ENCODE measurements at regions not wholly inside any gene's neighbourhood (a gene's known extent, or its start where the extent isn't known, plus 50 kb on each side); places are given as distances from the start of the nearest gene placed in this dataset.

- no peaks in the 10 kb centered on the region for H3K36me3 ChIP-seq (ENCODE audit: control insufficient read depth in 1 of 2, insufficient read depth in 2 of 2, low read depth in 1 of 2, low read length in 2 of 2)
- peak overlapping the region; percentile 49 for H3K4me2 ChIP-seq (ENCODE audit: low read length, poor library complexity, severe bottlenecking)
- no peak overlapping the region for H2AK5ac ChIP-seq (ENCODE audit: low read length, severe bottlenecking)
- H3K23ac ChIP-seq (ENCODE audit: low read length in 2 of 2), result no peak overlapping the region
- H2BK15ac ChIP-seq (ENCODE audit: low read depth, poor library complexity, severe bottlenecking), result peak overlapping the region; percentile 70
- H3K27ac ChIP-seq (ENCODE audit: low read length, poor library complexity, severe bottlenecking), result no peak overlapping the region
- no peaks in the 10 kb centered on the region for H3K9me3 ChIP-seq (ENCODE audit: control insufficient read depth, low read length)
- peak overlapping the region; percentile 3 to 70 for H3K18ac ChIP-seq (ENCODE audit: low read depth in 1 of 2, low read length in 2 of 2)
- H2AFZ ChIP-seq (ENCODE audit: low read depth, low read length), result no peak overlapping the region
- DNase-seq, result no peak
- peaks cover 10% of the 10 kb centered on the region for H3K4me1 ChIP-seq (ENCODE audit: control insufficient read depth, insufficient read depth, low read depth, low read length)
- H3K9ac ChIP-seq (ENCODE audit: low read length), result no peak overlapping the region
- no peak overlapping the region for H4K91ac ChIP-seq (ENCODE audit: low read length)
- peak overlapping the region; percentile 42 for H4K8ac ChIP-seq (ENCODE audit: low read length)
- H3K27me3 ChIP-seq (ENCODE audit: control insufficient read depth in 1 of 2, insufficient read depth in 1 of 2, low read length in 2 of 2), result peaks cover 40 to 52% of the 10 kb centered on the region in 2 experiments
- no peak overlapping the region for H3K14ac ChIP-seq (ENCODE audit: low read length in 2 of 2)
- WGBS, result 9% methylated on average over 29 of the region's 36 CpGs
- H2BK5ac ChIP-seq (ENCODE audit: low read depth, low read length, poor library complexity, severe bottlenecking), result no peak overlapping the region
- H3K4ac ChIP-seq (ENCODE audit: low read depth in 1 of 2, low read length in 2 of 2), result no peak overlapping the region
- H3K79me1 ChIP-seq (replicated peaks; ENCODE audit: low read length, poor library complexity, severe bottlenecking), result no peaks in the 10 kb centered on the region
- H2BK120ac ChIP-seq (ENCODE audit: low read depth, low read length), result peak overlapping the region; percentile 71
- peak overlapping the region; percentile 28 to 42 for H2BK12ac ChIP-seq (ENCODE audit: low read length in 2 of 2)
- no peak overlapping the region for H3K4me3 ChIP-seq (ENCODE audit: insufficient read depth in 1 of 2, low read depth in 1 of 2, low read length in 2 of 2)
Measured at GRCh38 chr22:26903030-26903856, 245.9 kb downstream of the MIAT start.

- H3K9ac ChIP-seq (ENCODE audit: low read length), result no peak overlapping the region
- H2BK15ac ChIP-seq (ENCODE audit: low read depth, poor library complexity, severe bottlenecking), result no peak overlapping the region
- H3K36me3 ChIP-seq (ENCODE audit: control insufficient read depth in 1 of 2, insufficient read depth in 2 of 2, low read depth in 1 of 2, low read length in 2 of 2), result no peaks in the 10 kb centered on the region
- 42% methylated on average over 3 of the region's 3 CpGs for WGBS
- no peak overlapping the region for H3K18ac ChIP-seq (ENCODE audit: low read depth in 1 of 2, low read length in 2 of 2)
- H4K91ac ChIP-seq (ENCODE audit: low read length), result no peak overlapping the region
- H3K27ac ChIP-seq (ENCODE audit: low read length, poor library complexity, severe bottlenecking), result no peak overlapping the region
- H3K9me3 ChIP-seq (ENCODE audit: control insufficient read depth, low read length), result no peaks in the 10 kb centered on the region
- H3K14ac ChIP-seq (ENCODE audit: low read length in 2 of 2), result no peak overlapping the region
- no peak overlapping the region for H2BK12ac ChIP-seq (ENCODE audit: low read length in 2 of 2)
- no peak overlapping the region for H3K4me2 ChIP-seq (ENCODE audit: low read length, poor library complexity, severe bottlenecking)
- H3K4ac ChIP-seq (ENCODE audit: low read depth in 1 of 2, low read length in 2 of 2), result no peak overlapping the region
- H3K23ac ChIP-seq (ENCODE audit: low read length in 2 of 2), result no peak overlapping the region
- H2AFZ ChIP-seq (ENCODE audit: low read depth, low read length), result no peak overlapping the region
- no peaks in the 10 kb centered on the region for H3K79me1 ChIP-seq (replicated peaks; ENCODE audit: low read length, poor library complexity, severe bottlenecking)
- H3K4me1 ChIP-seq (ENCODE audit: control insufficient read depth, insufficient read depth, low read depth, low read length), result peaks cover 10% of the 10 kb centered on the region
- DNase-seq, result no peak
- H3K27me3 ChIP-seq (ENCODE audit: control insufficient read depth in 1 of 2, insufficient read depth in 1 of 2, low read length in 2 of 2), result peaks cover 42 to 58% of the 10 kb centered on the region in 2 experiments
- no peak overlapping the region for H2BK5ac ChIP-seq (ENCODE audit: low read depth, low read length, poor library complexity, severe bottlenecking)
- H4K8ac ChIP-seq (ENCODE audit: low read length), result no peak overlapping the region
- no peak overlapping the region for H3K4me3 ChIP-seq (ENCODE audit: insufficient read depth in 1 of 2, low read depth in 1 of 2, low read length in 2 of 2)
- H2BK120ac ChIP-seq (ENCODE audit: low read depth, low read length), result no peak overlapping the region
- no peak overlapping the region for H2AK5ac ChIP-seq (ENCODE audit: low read length, severe bottlenecking)
Measured at GRCh38 chr22:26904483-26904882, 247.1 kb downstream of the MIAT start.

DNA sequence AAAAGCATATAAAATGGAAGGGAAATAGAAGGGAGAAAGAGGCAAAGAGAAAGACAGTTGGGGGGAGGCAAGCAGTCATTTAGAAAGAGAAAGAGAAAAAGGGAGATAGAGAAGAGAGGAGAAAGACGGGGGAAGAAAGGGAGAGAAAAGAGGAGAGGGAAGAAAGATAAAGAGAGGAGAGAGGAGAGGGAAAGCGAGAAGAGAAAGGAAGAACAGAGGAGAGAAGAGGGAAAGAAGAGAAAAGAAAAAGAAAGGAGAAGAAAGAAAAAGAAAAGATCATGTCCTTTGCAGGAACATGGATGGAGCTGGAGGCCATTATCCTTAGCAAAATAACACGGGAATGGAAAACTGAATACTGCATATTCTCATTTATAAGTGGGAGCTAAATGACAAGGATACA is 247.7 kb downstream of the MIAT start:
- WGBS, result 77% methylated on average over 3 of the region's 3 CpGs
- Histone ChIP-seq H3K36me3 (ENCODE audit: control insufficient read depth in 1 of 2, insufficient read depth in 2 of 2, low read depth in 1 of 2, low read length in 2 of 2) (no peaks in the 10 kb centered on the region), H2AFZ (ENCODE audit: low read depth, low read length) (no peak overlapping the region), H3K79me1 (replicated peaks; ENCODE audit: low read length, poor library complexity, severe bottlenecking) (no peaks in the 10 kb centered on the region), H3K9me3 (ENCODE audit: control insufficient read depth, low read length) (no peaks in the 10 kb centered on the region), H2BK12ac (ENCODE audit: low read length in 2 of 2) (no peak overlapping the region), H3K9ac (ENCODE audit: low read length) (no peak overlapping the region), H3K18ac (ENCODE audit: low read depth in 1 of 2, low read length in 2 of 2) (no peak overlapping the region), H3K4me2 (ENCODE audit: low read length, poor library complexity, severe bottlenecking) (no peak overlapping the region), H3K14ac (ENCODE audit: low read length in 2 of 2) (no peak overlapping the region), H3K23ac (ENCODE audit: low read length in 2 of 2) (no peak overlapping the region), H2BK120ac (ENCODE audit: low read depth, low read length) (no peak overlapping the region), H3K4ac (ENCODE audit: low read depth in 1 of 2, low read length in 2 of 2) (no peak overlapping the region), H2BK15ac (ENCODE audit: low read depth, poor library complexity, severe bottlenecking) (no peak overlapping the region), H3K4me1 (ENCODE audit: control insufficient read depth, insufficient read depth, low read depth, low read length) (peaks cover 10% of the 10 kb centered on the region), H3K27ac (ENCODE audit: low read length, poor library complexity, severe bottlenecking) (no peak overlapping the region), H4K91ac (ENCODE audit: low read length) (no peak overlapping the region), H4K8ac (ENCODE audit: low read length) (no peak overlapping the region), H3K27me3 (ENCODE audit: control insufficient read depth in 1 of 2, insufficient read depth in 1 of 2, low read length in 2 of 2) (peaks cover 43 to 55% of the 10 kb centered on the region in 2 experiments), H2BK5ac (ENCODE audit: low read depth, low read length, poor library complexity, severe bottlenecking) (no peak overlapping the region), H2AK5ac (ENCODE audit: low read length, severe bottlenecking) (no peak overlapping the region), H3K4me3 (ENCODE audit: insufficient read depth in 1 of 2, low read depth in 1 of 2, low read length in 2 of 2) (no peak overlapping the region)
- no peak for DNase-seq

DNA sequence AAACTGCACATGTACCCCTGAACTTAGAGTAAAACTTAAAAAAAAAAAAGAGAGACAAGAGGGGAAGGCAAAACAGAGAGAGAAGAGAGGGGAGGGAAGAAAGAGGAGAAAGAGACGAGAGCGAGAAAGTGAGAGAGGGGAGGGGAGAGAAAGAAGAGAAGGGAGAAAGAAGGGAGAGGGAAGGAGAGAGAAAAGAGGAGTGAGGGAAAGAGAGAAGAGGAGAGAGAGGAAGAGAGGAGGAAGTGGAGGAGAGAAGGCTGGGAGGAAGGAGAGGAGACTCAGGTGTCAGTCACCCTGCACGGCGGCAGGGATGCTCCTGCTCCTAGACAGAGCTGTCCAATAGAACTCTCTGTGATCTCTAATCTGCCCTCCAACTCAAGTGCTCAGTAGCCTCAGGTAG is 248.3 kb downstream of the MIAT start:
- H2BK120ac ChIP-seq (ENCODE audit: low read depth, low read length), result no peak overlapping the region
- no peak overlapping the region for H3K27ac ChIP-seq (ENCODE audit: low read length, poor library complexity, severe bottlenecking)
- H4K8ac ChIP-seq (ENCODE audit: low read length), result no peak overlapping the region
- no peak overlapping the region for H3K4me3 ChIP-seq (ENCODE audit: insufficient read depth in 1 of 2, low read depth in 1 of 2, low read length in 2 of 2)
- no peak overlapping the region for H2BK12ac ChIP-seq (ENCODE audit: low read length in 2 of 2)
- H4K91ac ChIP-seq (ENCODE audit: low read length), result no peak overlapping the region
- WGBS, result 81% methylated on average over 2 of the region's 4 CpGs
- no peaks in the 10 kb centered on the region for H3K36me3 ChIP-seq (ENCODE audit: control insufficient read depth in 1 of 2, insufficient read depth in 2 of 2, low read depth in 1 of 2, low read length in 2 of 2)
- H3K9ac ChIP-seq (ENCODE audit: low read length), result no peak overlapping the region
- H3K79me1 ChIP-seq (replicated peaks; ENCODE audit: low read length, poor library complexity, severe bottlenecking), result no peaks in the 10 kb centered on the region
- H3K4ac ChIP-seq (ENCODE audit: low read depth in 1 of 2, low read length in 2 of 2), result no peak overlapping the region
- H3K27me3 ChIP-seq (ENCODE audit: control insufficient read depth in 1 of 2, insufficient read depth in 1 of 2, low read length in 2 of 2), result peaks cover 47 to 58% of the 10 kb centered on the region in 2 experiments
- no peak overlapping the region for H3K14ac ChIP-seq (ENCODE audit: low read length in 2 of 2)
- no peak overlapping the region for H2AFZ ChIP-seq (ENCODE audit: low read depth, low read length)
- DNase-seq, result no peak
- no peak overlapping the region for H3K18ac ChIP-seq (ENCODE audit: low read depth in 1 of 2, low read length in 2 of 2)
- no peak overlapping the region for H2BK15ac ChIP-seq (ENCODE audit: low read depth, poor library complexity, severe bottlenecking)
- no peak overlapping the region for H2BK5ac ChIP-seq (ENCODE audit: low read depth, low read length, poor library complexity, severe bottlenecking)
- peaks cover 10% of the 10 kb centered on the region for H3K4me1 ChIP-seq (ENCODE audit: control insufficient read depth, insufficient read depth, low read depth, low read length)
- no peak overlapping the region for H2AK5ac ChIP-seq (ENCODE audit: low read length, severe bottlenecking)
- H3K4me2 ChIP-seq (ENCODE audit: low read length, poor library complexity, severe bottlenecking), result no peak overlapping the region
- no peak overlapping the region for H3K23ac ChIP-seq (ENCODE audit: low read length in 2 of 2)
- no peaks in the 10 kb centered on the region for H3K9me3 ChIP-seq (ENCODE audit: control insufficient read depth, low read length)
